GM21423 (cell line): ENCODE measurements at regions not wholly inside any gene's neighbourhood (a gene's known extent, or its start where the extent isn't known, plus 50 kb on each side); places are given as distances from the start of the nearest gene placed in this dataset.
"Not testable (repeated sequence)": the region's sequence is repeated elsewhere in the genome, so short reads cannot be mapped to it uniquely, and the experiment has no call there.

Experiments
- ATAC-seq: cut with Tn5 transposase; IDR thresholded peaks from one replicate; pipeline ENCODE4 v1.9.1; 2021; ENCODE audit warnings: mild to moderate bottlenecking, moderate library complexity; ENCODE audit not compliant: unreplicated experiment

DNA sequence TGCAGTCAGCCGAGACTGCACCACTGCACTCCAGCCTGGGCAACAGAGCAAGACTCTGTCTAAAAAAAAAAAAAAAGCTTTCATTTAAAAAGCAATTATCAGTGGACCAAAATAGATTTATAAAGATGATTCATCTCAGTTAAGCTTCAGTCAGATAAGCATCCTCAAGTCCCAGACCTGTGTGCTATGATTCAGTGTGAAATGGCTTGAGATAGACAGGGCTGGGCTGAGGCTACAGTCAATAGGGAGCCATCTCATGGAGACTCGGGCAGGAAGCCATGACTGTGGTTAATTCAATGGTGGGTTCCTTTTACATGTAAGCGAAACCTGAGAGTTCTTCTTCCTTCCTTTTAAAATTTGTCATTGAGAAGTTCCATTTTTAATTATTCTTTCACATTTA lies 276.0 kb downstream of the TFAP2A start:
- no peak for ATAC-seq

DNA sequence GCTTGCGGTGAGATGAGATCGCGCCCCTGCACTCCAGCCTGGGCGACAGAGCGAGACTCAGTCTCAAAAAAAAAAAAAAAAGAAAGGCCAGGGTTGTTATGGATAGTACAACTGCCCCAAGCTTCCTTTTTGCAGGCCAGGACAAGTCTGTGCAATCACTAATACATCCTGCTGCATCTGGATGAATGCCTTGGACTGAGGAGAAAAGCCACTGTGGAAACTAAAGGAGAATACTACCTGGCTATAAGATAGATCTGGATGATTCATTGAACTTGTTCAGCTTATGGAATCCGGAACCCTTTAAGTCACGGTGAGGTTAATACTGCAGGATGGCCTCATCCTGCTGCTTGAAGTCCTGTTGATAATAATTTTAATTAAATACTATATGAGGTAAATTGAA lies 278.2 kb downstream of the TFAP2A start:
- ATAC-seq: no peak

DNA sequence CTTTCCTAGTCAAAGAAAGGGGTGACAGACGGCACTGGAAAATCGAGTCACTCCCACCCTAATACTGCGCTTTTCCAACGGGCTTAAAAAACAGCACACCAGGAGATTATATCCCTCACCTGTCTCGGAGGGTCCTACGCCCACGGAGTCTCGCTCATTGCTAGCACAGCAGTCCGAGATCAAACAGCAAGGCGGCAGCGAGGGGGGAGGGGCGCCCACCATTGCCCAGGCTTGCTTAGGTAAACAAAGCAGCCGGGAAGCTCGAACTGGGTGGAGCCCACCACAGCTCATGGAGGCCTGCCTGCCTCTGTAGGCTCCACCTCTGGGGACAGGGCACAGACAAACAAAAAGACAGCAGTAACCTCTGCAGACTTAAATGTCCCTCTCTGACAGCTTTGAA lies 280.7 kb downstream of the TFAP2A start:
- ATAC-seq: not testable (repeated sequence)

DNA sequence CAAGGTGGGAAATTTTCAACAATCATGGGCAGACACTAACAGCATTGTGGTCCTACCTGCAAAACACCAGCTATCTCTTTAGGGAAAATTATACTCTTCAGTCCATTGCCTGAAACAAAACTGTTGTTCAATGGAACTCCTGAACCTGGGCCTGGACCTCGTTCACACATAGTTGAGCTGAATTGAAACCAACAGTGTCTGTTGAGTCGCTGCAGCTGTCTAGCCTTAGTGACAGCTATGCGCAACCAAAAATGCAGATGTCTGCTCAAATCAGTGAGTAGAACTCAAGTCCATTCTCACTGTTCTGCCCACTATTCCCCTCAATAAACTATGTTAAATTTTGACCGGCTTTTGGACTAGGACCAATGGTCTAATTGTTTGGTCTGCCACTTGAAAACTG lies 286.2 kb downstream of the TFAP2A start:
- ATAC-seq: no peak

DNA sequence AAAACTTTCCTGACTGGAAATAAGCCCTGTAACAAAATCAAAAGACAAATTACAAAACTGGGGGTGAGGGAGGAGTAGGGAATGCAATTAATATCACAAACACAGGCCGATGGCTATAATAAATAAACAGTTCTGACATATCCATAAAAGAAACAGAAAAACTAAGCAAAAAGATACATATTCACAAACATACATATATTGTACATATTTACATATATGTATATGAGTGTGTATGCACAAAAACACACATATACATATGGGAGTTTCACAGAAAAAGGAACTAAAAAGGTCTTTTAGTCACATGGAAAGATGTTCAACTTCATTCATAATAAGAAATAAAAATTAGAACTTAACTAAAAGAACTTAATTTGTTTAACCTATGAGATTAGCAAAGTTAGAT lies 292.7 kb downstream of the TFAP2A start:
- no peak for ATAC-seq

DNA sequence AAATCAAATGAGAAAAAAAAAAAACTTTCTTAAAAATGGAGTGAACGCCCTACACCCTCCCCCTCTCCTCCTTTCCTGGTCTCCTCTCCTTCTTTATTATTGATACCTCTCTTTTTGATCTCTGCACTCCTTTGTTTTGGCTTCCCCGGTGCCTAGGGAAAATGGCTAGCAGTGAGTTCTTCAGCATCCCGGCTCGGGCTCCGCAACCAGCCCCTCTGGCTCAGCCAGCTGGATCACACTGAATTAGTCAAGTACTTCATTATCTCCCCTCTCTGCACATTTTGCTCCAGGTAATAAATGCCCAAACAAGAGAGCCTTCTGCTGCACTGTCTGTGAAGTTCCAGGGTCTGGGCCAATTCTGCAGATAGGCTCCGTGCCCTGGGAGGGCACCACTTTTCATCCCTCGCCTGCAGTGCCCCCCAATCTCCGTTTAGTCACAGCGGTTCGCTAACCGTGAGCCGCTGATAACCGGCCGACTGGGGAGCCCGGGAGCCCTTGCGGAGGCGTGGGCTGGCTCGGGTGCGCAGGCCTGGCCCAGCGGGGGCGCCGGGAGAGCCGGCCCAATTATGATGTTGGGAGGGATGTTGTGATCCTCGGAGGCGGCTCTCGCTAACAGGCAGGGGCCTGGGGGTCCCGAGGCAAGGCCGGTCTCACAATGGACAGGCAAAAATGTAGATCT lies 301.9 kb downstream of the TFAP2A start:
- ATAC-seq: no peak

DNA sequence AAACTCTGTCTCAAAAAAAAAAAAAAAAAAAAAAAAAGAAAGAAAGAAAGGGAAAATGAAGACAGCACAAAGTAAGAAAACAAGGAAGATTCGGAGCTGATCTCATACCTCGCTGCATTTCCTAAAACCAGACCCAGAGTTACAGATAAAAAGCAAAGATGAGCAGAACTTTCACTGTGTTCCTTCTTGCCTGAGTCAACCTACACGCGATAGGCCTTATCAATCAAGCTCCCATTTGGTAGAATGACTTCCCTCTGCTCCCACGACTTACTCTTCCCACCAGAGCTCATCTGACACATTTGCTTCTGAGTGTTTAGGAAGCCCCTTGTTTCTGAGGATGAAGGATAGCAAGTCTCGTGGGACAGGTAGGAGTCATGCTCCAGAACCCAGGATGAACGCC lies 302.9 kb downstream of the TFAP2A start:
- no peak for ATAC-seq

DNA sequence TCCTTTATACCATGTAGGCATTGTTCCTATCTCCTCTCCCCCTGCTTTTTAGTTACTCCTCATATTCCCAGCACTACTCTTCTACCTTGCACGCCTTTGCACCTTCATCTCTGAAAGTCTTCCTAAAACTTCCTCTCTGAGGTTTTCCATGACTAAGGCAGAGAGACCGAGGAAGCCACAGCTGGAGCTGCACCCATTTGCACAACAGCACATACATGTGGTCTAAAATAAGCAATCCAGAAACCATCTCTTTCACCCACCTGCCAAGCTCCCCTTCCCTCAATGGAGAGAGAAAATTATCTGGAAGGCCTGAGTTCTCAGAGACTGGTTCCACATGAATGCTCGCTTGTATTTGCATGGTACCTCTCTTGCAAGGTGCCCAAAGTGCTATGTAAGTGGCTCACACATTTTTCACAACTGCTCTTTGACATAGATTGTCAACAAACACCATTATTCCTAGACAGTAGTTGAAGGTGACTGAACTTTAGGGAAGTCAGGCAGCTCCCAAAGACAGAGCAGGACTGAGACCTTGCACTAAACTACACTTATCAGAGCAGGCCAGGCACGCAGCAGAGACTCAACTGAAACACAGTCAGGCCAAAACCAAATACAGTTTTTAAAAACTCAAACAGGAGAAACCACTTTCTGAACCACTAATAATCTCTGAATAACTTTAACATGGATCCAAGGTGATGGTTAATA lies 313.2 kb downstream of the TFAP2A start:
- no peak for ATAC-seq

DNA sequence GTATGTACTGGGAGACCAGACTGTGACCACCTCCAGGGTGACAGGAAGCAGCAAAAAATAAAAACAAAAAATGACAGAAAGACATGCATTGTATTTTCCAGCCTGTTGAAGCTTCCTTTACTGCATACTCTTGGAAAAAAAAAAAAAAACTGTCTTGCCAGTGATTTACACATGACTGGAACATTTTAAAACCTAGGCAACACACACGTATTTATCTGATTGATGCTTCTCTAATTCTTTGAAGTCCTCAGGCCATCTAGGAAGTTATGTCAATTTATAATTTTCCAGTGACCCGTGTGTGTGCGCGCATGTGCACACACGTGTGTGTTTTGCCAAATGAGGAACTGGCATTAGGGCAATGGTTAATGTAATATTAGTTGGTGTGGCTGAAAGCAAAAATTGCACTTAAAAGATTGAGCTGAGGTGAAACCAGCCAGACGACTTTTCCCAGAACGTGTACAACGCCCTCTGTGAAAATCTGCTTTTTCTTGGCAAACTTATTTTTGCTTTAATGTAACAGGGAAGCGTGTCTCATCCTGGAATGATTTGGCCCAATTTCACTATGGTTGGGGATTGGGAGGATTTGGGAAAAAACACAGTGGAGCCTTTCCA lies 315.2 kb downstream of the TFAP2A start:
- ATAC-seq: no peak

DNA sequence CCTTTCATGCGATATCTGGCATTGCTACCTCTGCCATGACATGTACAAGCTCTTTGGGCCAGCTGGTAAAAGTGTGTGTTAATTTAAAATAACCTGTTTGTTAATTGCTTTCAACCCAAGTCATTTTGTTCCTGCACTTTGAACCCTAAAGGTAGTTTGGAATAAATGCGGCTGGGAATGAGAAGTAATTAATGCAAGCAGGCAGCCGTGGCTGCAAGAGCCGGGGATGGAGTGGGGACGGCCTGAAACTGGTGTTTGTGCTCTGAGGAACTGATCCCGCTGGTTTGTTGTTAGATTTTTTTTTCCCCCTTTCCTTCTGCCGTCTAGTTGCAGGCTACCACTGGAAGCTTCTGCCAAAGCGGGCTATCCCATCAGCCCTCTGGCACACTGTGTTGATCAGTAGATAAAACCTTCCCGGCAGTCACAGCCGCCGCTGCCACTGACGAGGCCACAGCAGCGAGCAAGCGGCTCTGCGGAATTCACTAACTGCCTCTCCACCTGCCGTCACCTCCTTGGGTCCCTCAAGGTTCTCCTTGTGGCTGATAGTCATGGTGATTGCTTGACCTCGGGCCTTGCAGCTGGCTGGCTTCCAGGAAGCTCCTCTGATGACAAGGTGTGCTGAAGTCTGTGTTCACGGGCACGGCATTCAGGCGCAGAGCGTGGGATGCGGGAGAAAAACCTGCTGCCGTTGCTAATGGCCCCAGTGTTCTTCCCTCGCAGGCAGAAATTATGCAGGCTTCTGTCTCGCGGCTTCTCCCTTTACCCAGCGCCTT lies 315.9 kb downstream of the TFAP2A start:
- no peak for ATAC-seq

DNA sequence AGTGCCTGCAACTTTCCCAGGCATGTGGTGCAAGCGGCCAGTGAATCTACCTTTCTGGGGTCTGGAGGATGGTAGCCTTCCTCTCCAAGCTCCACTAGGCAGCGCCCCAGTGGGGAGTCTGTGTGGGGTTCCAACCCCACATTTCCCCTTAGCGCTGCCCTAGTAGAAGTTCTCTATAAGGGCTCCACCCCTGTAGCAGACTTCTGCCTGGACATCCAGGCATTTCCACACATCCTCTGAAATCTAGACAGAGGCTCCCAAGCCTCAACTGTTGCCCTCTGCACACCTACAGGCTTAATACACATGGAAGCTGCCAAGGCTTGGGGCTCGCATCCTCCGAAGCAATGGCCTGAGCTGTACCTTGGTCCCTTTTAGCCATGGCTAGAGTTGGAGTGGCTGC lies 321.6 kb downstream of the TFAP2A start:
- no peak for ATAC-seq

DNA sequence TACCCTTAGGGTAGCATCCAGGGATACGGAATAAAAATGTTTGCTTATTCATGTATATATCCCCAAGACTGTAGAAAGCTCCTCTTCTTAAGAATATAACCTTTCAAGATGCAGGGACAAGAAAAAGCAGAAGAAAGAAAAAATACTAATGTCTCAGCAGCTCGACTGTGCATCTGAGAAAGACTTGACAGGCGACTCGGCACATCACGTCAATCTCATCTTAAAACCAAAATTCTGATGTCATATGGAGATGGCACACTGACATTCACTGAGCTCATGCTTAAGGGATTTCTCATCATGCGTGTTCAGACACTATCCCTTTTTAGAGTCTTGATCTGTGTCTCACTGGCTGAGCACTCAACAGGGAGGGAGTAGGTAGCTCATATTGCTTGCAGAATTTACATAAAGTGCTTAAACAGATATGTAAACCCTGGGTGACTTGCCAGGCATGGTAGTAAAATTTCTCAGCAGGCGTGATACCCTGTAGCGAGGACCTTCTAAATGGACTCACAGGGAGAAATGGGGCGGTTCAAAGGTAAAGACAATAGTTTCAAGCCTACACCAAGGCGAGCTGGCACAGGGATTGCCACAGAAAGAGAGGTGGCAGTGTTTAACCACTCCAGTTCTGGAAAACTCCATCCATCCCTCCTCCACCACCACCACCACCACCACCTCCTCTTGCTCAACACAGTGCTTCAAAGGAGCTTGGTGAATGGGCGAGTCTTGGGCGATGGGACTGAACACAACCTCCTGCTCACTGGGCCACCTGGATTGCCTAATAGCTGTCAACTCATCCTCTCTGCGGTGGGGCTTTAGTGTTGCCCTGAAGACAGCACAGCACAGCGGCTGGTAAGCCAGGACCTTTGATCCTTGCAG lies 330.5 kb downstream of the TFAP2A start:
- ATAC-seq: no peak

DNA sequence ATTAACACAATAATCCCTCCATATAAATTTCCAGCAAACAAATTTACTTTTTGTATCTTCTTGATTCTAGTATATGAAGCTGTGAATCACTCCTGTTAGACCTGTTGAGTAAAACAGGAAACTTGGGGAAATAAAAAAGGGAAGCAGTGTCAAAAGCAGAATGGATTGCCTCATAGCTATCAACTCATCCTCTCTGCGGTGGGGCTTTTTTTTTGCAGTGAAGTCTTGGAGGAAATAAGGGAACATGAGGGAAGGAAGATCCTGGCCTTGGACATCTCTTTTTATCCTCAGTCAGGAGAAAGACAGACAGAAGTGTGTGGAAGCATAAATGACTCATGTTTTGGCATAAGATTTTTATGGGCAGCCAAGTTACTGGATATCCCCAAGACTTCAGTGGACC lies 332.5 kb downstream of the TFAP2A start:
- ATAC-seq: no peak

DNA sequence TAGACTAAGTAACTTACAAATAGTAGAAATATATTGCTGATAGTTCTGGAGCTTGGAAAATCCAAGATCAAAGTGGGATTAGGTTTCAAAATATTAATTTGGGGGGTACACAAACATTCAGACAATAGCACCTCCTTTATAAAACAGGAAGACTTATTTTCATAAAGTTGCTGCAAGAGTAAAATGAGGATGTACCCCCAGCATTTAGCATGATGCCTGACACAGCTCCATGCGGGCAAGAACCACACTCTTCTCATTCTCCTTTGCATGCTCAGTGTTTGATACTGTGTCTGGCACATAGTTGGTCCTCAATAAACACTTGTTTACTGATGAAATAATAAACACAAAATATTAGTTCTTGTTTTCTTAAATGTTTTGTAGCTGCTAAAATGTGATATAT lies 332.9 kb downstream of the TFAP2A start:
- ATAC-seq: no peak

DNA sequence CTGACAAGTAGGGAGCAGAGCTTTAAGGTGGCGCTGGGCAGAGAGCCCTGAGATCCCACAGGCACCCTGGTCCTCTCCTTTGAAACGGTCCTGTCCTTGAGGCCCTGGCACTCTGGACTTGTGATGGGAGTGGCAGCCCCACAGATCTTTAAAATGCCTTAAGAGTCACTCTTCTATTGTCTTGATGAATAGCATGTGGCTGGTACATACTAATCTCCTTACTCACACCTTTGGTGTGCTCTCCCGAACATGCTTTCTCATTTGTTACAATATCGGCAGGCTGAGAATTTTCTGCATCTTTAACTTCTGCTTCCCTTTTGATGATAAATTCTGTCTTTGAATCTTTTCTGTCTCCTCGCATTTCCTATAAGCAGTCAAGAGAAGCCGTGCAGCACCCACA lies 333.8 kb downstream of the TFAP2A start:
- ATAC-seq: no peak

DNA sequence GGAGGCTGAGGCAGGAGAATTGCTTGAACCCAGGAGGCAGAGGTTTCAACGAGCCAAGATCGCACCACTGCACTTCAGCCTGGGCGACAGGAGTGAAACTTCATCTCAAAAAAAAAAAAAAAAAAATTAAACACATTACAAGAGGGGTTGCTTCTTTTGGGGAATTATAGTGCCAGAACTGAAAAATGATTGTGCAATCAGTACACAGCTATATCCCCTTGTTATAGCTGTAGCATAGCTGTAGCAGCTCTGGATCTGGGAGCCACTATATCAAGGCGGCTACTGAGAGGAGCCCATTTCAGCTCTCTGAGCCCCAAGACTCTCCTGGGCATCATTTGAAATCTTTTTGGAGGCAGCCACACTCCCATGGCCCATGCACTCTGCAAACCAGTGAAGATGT lies 334.3 kb downstream of the TFAP2A start:
- no peak for ATAC-seq

DNA sequence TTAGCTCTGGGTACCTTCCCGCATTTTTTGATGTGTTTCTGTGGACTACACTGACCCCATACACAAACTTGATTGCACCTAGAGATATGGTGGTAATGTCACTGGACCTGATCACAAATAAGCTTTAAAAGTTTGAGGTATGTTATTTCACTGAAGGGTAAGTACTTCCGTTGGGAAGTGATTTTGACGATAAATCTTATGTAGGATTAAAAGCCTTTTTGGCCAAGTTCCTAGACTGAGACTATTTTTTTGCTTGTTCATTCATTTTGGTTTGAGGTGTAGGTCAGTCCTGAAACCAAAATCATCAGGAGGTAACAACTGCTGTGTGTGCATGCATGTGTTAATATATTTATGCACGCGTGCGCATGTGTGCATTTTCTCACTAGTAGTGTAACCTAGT lies 336.3 kb downstream of the TFAP2A start:
- no peak for ATAC-seq

DNA sequence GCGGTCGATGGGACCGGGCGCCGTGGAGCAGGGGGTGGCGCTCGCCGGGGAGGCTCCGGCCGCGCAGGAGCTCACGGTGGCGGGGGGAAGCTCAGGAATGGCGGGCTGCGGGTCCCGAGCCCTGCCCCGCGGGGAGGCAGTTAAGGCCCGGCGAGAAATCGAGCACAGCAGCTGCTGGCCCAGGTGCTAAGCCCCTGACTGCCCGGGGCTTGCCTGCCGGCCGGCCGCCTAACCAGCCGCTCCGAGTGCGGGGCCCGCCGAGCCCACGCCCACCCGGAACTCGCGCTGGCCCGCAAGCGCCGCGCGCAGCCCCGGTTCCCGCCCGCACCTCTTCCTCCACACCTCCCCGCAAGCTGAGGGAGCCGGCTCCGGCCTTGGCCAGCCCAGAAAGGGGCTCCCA lies 340.1 kb downstream of the TFAP2A start:
- not testable (repeated sequence) for ATAC-seq

DNA sequence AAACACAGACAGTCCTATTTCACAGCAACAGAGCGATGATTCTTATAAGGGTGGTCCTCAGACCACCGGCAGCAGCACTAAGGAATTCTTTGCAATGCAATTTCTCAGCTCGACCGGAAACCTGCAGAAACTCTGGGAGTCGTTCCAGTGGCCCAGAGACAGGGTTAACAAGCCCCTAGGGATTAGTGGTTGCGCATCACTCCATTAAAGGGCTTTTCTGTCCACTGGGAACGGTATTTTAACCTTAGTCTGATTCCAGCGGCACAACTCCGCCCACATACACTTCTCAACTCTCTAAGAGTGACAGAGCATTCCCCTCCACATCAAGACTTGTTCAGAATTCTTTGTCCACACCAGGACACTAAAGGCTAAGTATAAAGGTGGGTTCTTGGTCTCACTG lies 341.5 kb downstream of the TFAP2A start:
- no peak for ATAC-seq

DNA sequence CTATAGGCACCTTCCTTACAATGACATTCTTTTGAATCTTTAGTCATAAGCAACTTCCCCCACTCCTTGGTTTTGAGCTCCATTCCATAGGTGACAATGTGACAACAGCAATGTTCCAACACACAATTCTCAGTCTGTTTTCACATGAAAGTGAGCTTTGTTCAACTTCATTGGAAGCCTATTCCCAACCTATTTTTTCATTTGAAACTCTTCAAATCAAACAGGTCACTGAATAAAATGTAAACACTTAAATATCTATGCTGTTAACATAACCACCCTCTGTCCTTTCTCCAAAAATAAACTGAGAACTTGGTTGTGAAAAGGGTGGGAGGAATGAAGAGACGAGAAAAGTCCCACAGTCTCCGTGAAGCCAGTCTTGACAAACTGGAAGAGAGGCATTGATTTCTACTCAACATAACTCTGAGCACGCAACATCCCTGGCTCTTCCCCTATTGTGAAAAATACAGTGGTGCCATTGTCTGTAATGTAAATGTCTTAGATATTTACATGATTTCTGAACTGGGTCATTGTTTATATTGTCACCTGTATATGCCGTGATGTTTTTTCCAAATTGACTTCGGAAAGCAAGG lies 343.1 kb downstream of the TFAP2A start:
- no peak for ATAC-seq
